ENCODE measurements at regions not wholly inside any gene's neighbourhood (a gene's known extent, or its start where the extent isn't known, plus 50 kb on each side); places are given as distances from the start of the nearest gene placed in this dataset.

DNA sequence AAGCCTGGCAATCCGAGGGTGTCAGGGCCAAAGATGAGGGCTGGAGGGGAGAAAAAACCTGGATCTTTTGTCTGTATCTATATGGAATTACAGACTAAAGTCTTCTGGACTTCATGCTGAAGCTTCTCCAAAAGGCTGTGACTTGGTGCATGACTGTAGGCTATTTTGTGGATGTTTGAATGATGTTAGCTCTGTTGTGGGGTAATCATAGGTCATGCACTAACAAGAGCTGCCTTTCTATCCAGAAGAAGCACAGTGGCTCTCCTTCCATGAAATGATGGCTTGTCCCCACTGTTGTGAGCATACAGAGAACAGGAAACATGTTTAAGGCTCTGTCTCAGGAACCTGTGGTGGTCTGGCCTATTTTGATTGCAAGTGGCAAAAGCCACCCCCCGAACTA, 263.3 kb upstream of the PLET1 start:
- TF ChIP-seq, protein P1, sequence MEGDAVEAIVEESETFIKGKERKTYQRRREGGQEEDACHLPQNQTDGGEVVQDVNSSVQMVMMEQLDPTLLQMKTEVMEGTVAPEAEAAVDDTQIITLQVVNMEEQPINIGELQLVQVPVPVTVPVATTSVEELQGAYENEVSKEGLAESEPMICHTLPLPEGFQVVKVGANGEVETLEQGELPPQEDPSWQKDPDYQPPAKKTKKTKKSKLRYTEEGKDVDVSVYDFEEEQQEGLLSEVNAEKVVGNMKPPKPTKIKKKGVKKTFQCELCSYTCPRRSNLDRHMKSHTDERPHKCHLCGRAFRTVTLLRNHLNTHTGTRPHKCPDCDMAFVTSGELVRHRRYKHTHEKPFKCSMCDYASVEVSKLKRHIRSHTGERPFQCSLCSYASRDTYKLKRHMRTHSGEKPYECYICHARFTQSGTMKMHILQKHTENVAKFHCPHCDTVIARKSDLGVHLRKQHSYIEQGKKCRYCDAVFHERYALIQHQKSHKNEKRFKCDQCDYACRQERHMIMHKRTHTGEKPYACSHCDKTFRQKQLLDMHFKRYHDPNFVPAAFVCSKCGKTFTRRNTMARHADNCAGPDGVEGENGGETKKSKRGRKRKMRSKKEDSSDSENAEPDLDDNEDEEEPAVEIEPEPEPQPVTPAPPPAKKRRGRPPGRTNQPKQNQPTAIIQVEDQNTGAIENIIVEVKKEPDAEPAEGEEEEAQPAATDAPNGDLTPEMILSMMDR (IDR thresholded peaks at IDR 0.05) = no peak
- no peak for TF ChIP-seq EP300 (IDR thresholded peaks at IDR 0.05)

All from ovary (tissue), 3 donors.